SK-N-SH (cell line): ENCODE measurements at regions not wholly inside any gene's neighbourhood (a gene's known extent, or its start where the extent isn't known, plus 50 kb on each side); places are given as distances from the start of the nearest gene placed in this dataset.

Experiments
- CTCF ChIP-seq: fragments of 200-600 bp; sonication (generic); IDR thresholded peaks from 2 replicates; pipeline ENCODE4 v1.6.1; 2017; ENCODE audit warnings: antibody characterized with exemption, mild to moderate bottlenecking, moderate library complexity
- EZH2phosphoT487 ChIP-seq: fragments of 200-600 bp; sonication (generic); IDR thresholded peaks from 2 replicates; pipeline ENCODE4 v1.6.1; 2017; ENCODE audit warnings: low read depth, mixed run types, mild to moderate bottlenecking, antibody characterized with exemption, moderate library complexity, borderline replicate concordance
- JUND ChIP-seq: IDR thresholded peaks from 2 replicates; pipeline ENCODE4 v1.4.0; 2012
- RFX5 ChIP-seq: IDR thresholded peaks from 2 replicates; pipeline ENCODE4 v1.6.1; 2012; ENCODE audit warnings: mild to moderate bottlenecking, improper control_type of control experiment, low read length
- SMC3 ChIP-seq: IDR thresholded peaks from 2 replicates; pipeline ENCODE4 v1.6.1; 2012; ENCODE audit warnings: low read depth, low read length, improper control_type of control experiment

DNA sequence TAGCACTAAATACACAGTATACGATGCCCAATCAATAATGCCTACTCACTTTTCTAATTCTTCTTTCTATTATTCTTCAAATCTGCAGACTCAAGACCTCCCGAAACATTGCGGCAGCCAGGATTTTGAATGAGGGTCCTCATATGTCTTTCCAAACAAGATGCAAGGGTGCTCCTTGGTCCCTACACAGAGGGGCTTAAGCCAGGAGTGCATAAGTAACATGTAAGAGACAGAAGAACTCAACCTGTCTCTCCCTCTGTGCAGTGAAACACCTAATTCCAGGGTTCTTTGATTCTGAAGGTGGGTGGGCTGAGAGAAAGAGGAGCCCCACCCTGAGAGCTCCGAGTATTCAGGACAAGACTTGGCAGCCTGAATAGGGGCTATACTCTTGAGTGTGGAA lies 117.6 kb downstream of the ZNF280B start:
- no peak for TF ChIP-seq CTCF
- TF ChIP-seq SMC3, result no peak
- no peak for TF ChIP-seq JUND
- TF ChIP-seq RFX5, result no peak
- no peak for TF ChIP-seq EZH2phosphoT487
